ENCODE measurements at regions not wholly inside any gene's neighbourhood (a gene's known extent, or its start where the extent isn't known, plus 50 kb on each side); places are given as distances from the start of the nearest gene placed in this dataset.
A peak's percentile ranks its signal among the peaks of the same experiment; 100 is the strongest.

DNA sequence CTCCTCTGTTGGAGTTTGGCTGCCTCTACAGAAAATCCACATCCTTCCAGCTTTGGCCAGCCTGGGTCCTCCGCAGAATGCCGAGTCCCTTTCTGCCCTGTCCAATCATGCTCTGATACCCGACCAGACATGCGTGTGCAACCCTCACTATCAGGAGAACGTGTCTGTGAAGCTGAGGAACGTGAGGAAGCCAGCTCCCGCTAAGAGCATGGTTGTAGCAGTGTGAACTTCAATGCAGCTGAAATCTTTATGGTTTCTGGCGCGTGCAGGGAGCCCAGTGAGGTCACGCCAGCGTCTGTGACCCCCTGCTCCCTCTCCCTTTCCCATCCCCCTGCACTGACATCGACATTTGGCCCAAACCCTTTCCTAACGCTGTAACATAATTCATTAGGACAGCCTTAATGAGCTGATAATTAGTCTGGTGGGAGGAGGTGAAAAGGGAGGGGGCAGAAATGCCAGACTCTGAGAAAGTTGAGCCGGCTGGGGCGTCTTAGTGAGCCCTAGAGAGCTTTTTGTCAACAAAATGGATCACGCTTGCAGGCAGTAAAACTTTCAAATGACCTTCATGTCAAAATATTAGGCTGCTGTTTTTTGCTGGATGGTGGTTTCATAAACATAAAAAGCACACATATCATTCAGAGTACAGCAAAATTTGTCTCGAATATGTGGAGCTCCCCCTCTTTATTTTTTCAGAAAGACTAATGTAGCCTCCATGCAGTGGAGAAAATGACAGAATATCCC, 423.3 kb downstream of the QKI start:
- ATAC-seq (no peak), DNase-seq (ENCODE audit: low spot score) (no peak)

DNA sequence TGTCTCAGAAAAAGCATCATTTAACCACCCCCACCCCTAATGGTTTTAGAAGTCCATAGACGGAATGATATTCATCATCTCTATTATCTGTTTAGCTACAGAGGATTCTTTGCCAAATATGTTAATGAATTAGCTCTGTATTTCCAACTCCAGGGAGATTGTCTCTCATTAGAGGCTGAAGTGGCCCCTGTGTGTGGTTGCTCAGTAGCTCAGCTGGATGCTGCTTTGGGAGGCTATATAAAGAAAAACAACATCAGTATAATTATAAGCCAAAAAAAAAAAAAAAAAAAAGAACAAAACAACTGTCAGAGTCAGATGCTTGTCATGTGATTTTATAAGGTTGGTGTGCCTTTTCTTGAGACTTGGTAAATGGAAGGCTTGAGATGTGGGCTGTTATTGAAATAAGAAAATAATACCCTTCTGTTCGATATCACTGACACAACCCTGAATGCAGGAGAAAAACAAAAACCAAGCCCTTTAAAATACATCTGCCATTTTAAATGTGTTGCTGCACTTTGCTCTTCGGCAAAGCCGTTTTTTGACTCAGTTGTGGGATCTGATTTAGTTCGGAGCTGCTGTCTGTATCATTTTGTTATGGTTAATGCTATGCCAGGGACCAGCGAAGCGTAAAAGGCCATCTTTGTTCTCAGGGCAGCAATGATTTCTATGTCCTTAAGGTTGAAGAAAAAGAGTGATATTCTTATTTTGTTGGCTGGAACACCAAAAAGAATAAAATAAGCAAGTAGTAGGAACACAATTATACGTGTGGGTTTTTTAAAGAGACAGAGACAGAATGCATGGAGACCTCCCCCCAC, 422.6 kb downstream of the QKI start:
- no peak for DNase-seq (ENCODE audit: low spot score)
- no peak for ATAC-seq

DNA sequence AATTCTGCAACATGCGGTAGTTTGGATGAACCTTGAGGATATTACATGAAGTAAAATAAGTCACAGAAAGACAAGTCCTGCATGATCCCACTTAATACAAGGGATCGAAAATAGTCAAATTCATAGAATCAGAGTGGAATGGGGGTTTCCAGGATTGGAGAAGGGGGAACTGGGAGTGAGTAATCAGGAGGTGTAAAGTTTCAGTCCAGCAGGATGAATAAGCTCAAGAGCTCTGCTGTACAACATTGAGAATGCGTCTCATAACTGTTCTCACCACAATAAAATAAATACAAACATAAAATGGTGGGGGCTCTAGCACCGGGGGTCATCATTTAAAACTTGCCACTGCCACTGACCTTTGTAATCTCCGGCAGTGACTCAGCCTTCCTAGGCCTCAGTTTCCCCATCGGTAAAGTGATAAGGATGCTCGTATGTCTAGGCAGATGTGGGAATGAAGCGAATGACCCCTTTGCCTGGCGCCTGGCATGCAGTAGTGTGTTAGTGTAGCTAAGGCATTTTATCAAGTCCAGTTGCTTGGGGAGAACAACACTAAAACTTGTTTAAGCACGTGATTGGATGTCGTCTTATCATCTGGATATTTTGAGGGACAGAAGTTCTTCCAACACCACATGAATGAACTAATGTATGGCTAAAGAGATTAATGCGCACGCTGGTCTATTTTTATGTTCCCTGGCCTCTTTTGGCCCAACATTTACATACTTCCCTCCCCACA, 421.1 kb downstream of the QKI start:
- no peak for DNase-seq (ENCODE audit: low spot score)
- no peak for ATAC-seq

DNA sequence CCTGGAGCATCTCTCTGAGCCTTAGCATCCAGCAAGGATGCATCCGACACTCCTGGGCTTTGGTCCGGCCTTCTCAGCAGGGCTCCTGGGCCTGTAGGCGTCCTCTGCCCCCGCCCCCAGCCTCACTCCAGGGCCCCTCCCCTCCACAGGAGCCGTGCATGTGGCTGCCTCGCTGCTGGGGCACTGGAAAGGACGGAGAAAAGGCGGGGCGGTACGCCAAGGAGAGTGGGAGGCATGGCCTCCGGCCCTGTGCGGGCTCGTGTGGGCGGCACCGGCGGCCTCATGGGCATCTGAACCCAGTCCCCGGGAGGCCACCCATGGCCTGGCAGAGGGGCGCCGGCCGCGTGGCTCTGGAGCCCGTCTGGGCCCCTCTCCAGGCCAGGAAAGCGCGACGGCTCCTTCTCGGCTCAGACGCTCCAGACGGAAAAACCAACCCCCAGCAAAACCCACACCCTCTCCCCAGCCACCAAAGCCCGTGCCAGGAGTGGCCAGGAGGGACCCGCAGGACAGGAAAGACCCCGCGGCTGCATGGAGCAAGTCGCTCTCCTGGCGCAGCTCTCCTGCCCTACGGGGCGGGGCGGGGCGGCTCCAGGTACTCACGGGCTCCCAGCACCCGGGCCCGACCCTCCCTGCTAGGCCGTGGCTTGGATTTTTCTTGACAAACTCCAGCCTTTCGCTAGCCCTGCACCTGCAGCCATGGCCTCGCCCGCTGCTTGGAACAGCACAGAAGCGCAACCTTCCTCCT, 419.9 kb downstream of the QKI start:
- no peak for ATAC-seq
- no peak for DNase-seq (ENCODE audit: low spot score)

DNA sequence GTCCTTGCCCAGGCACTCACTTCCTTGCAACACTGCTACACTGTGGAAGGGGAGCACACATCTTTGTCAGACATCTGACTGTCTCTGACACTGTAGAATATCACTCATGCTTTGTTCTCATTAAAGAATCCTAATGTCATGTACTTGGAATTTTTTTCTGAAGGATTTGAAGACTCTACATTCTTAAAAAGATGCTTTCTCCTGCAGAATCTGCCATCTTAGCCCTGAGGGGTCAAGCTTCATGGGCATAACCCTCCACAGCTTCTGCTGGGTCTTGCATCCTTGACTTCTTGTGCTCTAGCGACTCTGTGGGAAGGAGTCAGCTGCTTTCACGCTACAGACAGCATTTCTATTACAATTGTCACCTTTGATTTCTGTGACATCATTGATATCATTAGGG, 417.2 kb downstream of the QKI start:
- ATAC-seq = no peak
- DNase-seq (ENCODE audit: low spot score) = no peak

DNA sequence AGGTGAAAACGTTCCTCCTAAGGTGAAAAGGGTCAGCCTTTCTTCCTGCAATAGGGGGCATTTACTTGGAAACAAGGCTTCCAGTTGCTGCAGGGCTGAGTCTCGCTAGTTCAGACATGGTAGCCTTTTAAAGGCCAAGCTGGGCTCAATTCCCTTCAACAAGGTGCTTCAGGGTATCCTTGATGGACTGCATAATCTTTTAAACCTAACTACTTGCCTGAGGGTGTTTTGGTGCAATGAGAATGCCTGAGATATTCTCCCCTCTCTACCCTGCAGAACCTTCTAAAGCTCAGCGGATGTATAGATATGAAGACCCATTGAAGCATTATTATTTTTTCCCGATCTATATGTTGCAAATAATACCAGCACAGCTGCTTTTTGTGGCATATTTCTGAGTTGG, 416.1 kb downstream of the QKI start:
- no peak for ATAC-seq

DNA sequence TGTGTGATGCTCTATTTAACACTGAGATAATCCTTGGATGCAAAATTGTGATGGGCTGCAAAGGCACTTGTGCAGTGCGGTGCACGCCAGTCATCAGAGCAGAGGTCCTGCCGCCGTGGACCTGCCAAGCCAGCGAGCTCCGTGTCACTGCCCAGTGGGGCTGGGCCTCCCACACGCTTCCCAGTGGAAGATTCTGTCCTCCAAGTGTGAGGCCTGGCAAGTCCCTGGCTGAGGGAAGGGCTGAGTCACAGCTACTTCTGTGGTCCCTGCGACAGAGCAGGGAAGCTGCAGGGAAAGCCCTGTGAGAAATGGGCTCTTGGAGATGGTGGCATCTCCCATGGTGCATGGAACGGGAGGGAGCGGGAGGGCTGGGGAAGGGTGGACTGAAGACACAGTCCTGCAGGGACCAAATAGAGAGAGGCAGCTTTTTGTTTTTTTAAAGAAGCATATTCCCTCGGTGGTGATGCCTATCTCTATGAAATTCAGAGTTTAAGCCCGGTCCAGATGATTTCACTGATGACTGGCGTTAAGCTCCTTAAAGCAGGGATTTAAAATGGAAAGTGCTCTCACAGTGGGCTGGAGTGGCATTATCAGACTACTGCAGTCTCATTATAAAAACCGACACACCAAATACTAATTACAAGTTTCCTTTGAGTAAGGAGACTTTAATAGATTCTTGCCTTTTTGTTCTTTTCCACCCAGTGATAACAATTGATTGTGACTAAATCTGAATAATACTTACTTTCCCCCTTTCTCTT, 413.7 kb downstream of the QKI start:
- DNase-seq (ENCODE audit: low spot score) = no peak
- no peak for ATAC-seq

More for the DNA sequence above, 416.1 kb downstream of the QKI start:
- DNase-seq (ENCODE audit: low spot score) = no peak

DNA sequence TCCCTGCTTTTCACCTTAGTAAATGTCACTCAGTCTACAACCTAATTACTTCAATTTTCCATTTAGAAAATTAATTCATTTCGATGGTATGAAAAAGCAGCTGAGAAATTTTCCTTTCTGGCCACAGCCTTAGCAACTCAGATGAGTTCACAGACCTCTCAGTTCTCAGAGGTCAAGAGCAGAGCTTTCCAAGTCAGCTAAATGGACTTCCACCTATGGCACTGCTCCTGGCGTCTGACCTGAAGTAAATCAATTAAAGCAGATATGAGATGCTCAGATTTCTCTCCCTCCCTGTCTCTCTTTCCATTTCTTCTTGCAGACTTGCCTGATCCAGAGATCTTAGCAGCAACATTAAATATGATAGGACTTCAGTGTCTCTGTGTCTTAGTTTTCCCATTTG, 412.6 kb downstream of the QKI start:
- ATAC-seq (peak; percentile 97), DNase-seq (ENCODE audit: low spot score) (no peak)

DNA sequence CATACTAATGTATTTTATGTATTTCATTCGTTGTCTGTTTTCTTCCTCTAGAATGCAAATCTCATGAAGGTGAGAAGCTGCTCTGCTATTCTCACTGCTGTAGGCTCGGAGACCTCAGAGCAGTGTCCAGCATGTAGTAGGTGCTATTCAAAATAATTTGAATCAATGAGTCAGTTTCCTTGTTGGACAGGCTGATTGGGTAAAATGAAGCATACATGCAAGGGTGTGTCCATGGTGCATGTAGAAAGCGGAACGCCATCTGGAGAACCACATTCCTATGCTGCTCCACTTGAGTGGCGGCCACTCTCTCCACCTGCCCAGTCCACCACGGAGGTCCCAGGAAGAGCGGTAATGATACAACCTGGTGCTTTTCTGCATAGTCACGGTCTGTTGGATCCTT, 412.1 kb downstream of the QKI start:
- ATAC-seq (no peak), DNase-seq (ENCODE audit: low spot score) (no peak)

DNA sequence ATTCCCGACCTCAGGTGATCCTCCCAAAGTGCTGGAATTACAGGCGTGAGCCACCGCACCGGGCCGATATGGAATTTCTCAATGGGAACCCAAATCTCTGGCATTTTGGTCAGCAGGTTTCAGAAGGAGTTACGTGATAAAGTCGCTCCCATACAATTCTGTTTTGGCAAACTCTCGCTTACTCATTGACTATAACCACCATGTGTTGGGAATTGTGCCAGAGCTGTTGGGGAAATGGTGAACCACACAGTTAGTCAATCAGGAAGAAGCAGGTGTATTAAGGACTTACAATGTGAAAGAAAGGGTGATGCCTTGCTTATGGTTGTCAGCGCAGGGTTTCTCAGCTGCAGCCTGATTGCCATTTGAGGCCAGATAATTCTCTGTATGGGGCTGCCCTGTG, 410.5 kb downstream of the QKI start:
- no peak for DNase-seq (ENCODE audit: low spot score)
- no peak for ATAC-seq

DNA sequence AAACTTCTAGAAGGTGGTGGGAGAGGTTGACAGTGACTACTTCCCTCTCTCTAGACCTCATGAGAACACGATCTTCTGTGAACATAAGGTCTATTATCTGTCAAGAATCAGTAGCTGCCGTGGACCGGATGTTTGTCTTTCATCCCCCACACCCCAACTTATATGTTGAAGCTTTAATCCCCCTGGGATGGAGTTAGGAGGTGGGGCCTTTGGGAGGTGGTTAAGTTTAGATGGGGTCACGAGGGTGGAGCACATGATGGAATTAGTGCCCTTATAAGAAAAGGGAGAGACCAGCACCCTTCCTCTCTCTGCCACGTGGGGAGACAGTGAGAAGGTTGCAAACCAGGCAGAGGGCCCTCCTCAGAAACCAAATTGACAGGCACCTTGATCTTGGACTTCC, 409.1 kb downstream of the QKI start:
- ATAC-seq = no peak
- no peak for DNase-seq (ENCODE audit: low spot score)

DNA sequence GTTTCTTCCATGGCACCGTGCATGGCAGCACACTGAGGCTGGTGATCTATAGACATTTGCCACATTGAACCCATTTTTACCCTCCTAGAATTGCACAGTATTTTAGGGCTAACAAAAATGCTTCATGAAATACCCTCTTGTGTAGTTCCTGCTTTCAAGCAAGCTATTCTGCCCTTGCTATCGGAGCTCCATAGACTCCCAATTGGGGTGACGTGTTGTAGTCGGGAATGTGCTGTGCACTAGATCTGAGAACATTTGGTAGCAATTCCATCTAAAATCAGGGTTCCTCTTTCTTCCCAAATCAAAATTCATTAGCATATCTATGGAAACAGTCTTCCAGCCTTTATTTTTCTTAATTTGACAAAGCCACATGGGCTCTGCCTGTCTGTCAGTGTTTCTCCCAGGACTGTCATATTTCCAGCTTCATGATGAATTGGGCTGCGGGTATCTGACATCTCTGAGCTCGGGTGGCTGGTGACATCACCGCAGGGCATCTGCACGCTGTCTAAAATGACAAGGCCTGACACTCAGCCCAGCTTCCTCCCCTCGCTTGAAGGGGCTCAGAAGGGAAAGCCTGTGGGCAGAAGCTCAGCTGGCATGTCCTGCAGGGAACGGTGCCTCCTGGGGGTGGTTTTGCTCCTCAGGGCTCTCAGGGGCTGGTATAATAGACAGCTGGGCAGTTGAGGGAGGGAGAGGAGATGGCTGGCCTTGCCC, 406.4 kb downstream of the QKI start:
- no peak for DNase-seq (ENCODE audit: low spot score)
- no peak for ATAC-seq

DNA sequence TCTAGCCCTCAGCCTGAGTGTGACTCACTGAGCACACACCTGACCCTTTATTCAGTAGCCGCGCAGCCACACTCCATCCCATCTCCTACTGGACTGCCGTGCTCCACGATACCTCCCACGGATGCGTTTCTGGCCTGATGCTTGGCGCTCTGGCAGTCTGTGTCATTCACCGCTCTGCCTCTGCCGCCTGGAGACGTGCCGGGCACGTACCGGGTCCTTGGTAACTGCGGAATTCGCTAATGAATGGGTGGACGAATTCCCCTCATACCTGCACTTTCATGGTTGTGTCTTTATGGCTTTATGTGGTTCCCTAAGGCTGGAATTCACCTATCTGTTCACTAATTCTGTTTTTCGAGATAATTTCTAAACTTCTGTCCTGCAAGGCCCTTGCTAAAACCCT, 405.7 kb downstream of the QKI start:
- ATAC-seq = no peak
- DNase-seq (ENCODE audit: low spot score) = no peak

DNA sequence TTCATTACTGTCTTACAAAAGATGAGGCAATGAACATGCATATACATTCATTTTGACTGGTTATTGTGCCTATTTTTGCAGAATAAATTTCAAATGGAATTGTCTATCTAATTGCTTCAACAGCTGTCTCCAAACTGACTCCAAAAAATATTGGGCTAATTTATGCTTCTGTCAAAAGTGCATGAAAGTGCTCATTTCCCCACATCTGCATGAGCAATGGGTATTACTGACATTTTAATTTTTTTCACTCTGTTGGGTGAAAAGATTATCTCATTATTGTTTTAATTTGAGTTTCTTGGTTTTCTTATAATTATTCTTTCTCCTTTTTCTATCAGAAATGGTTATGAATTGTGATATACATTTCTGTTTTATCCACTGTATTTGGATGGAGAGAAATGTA, 404.2 kb downstream of the QKI start:
- ATAC-seq (no peak), DNase-seq (ENCODE audit: low spot score) (no peak)

DNA sequence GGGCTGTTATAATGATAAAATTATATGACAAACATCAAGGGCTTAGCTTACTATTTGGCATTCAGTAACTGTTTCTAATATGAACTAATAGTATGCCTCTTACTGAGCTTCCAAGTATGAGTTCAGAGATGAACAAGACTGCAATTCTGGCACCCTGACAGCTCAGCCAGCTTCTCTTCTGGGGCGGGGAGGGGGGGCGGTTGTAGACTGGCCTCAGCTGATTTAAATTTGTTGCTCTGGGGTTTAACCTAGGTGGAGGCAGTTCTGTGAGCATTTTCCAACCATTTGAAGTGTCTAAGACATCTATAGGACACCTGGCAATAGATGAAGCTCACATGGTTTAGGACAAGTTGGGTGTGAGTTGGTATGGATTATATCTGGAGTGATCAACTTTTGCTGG, 401.9 kb downstream of the QKI start:
- DNase-seq (ENCODE audit: low spot score) (no peak), ATAC-seq (no peak)

DNA sequence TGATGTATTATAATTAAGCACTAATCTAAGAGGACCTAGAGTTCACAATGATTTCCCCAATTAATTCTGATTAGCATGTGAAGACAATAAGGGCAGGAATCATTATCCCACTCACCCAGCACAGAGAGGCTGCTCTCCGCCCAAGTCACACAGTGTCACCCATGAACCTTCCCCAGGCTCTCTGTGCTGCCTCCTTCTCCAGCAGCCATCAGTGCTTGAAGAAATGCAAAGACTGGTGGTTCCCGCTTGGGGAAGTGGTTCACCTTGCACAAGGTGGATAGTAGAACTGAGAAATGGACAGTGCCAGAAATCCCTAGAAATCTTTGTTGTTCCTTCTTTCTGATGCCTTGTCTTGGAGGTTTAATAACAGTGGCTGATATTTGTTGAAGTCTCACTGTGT, 401.3 kb downstream of the QKI start:
- ATAC-seq (no peak), DNase-seq (ENCODE audit: low spot score) (no peak)

DNA sequence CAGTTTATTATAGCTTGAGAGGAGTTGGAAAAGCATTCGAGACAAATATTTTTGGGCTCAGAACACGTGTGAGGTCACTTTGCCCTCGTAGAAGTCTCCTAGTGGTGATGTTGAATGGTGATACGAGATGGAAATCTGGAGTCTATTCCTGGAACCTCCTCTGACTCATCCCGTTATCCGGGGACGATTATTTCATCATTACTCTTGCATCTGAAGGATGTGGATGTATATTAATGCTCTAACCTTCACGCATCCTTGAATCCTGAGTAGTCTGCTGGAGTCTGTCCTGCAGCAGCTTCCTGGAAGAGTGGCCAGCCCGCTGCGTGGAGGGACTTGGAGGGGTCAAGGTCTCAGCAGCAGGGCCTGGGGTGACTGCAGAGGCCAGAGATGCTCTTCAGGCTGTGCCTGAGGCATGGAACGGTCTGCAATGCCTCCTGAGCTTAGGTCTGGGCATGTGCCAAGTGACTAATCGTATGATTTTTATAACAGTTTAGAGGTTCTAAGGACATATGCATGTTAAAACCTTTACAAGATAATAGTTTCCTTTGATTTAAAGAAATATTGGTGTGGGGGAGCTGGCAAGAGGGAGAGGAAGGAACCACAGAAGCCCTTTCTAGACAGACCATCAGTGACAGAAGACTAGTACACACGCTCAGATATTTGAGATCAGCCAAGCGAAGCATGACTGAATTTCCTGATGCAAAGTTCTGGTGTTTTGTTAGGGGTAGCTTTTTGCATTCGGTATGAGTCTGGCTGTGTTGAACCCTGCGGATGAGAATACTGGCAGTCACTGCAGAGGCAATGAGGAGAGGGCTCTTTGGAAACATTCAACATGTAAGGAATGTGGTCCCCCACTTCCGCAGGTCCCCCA, 400.2 kb downstream of the QKI start:
- DNase-seq (ENCODE audit: low spot score) = no peak

DNA sequence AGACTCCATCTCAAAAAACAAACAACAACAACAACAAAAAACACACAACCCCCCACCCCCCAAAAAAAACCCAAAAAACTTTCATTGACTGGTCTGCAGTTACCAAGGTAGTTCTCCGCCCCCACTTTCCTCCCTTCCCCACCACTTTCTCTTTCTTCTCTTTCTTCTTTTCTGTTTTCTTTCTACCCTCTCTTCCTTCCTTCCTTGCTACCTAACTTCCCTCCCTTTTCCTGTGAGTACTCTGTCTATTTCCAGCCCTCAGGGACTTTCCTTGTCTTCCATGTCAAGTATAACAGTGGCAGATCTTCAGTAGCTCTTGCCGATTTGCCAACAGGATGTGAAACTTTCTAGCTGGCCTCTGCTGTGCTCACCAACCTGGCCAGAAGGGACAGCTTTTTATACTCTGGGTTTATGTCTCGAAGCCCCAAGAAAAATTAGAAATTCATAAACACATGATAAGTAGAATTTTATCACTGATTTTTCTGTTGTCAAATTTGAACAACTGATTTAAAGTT, 399.5 kb downstream of the QKI start:
- DNase-seq (ENCODE audit: low spot score) = no peak
- no peak for ATAC-seq

More for the DNA sequence above, 400.2 kb downstream of the QKI start:
- no peak for ATAC-seq

DNA sequence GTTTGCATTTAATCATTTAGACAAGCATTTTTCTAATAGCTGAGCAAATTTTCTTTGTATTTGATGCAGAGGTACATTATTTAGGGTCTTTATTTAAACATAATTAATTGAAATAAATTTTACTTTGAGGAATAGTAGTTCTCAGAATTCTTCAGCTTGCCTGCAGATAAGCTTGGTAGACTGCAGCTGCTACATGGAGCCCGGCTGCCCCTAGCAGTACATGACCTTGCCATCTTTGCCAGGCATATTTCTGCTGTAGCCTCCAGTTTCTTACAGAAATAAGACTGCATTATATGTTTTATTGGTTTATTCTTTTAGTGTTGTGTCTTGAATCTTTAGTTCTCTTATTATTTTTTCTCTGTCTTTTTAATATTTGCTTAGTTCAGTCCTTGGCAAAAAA, 396.8 kb downstream of the QKI start:
- DNase-seq (ENCODE audit: low spot score) = no peak
- ATAC-seq = no peak

Data from left lobe of liver (tissue), 2 donors.